GM12875 (cell line): ENCODE measurements at regions not wholly inside any gene's neighbourhood (a gene's known extent, or its start where the extent isn't known, plus 50 kb on each side); places are given as distances from the start of the nearest gene placed in this dataset.
"Not testable (repeated sequence)": the region's sequence is repeated elsewhere in the genome, so short reads cannot be mapped to it uniquely, and the experiment has no call there.

Experiments
- H3K4me3 ChIP-seq: one replicate; pipeline ENCODE4 v1.5.1; 2011; ENCODE audit warnings: low read depth, low read length, control low read depth
- CTCF ChIP-seq: IDR thresholded peaks from 2 replicates; pipeline ENCODE4 v1.5.1; 2011; ENCODE audit warnings: low read depth, mild to moderate bottlenecking, control low read depth, inconsistent platforms, low read length, moderate library complexity, borderline replicate concordance; ENCODE audit not compliant: insufficient read depth

- no peak overlapping the region for H3K4me3 ChIP-seq
- no peak for TF ChIP-seq CTCF
Observed at GRCh38 chr2:75846683-75847190, 136.0 kb upstream of the GCFC2 start.

GRCh38 chr2:75844651-75845050 lies 133.9 kb upstream of the GCFC2 start:
- TF ChIP-seq CTCF = no peak
- H3K4me3 ChIP-seq = no peak overlapping the region

GRCh38 chr2:75834588-75834987 lies 123.9 kb upstream of the GCFC2 start:
- not testable (repeated sequence) for H3K4me3 ChIP-seq

GRCh38 chr2:75833386-75833785 lies 122.7 kb upstream of the GCFC2 start:
- no peak for TF ChIP-seq CTCF
- H3K4me3 ChIP-seq = no peak overlapping the region

- no peak for TF ChIP-seq CTCF
- H3K4me3 ChIP-seq = no peak overlapping the region
Observed at GRCh38 chr2:75828826-75829225, 118.1 kb upstream of the GCFC2 start.

GRCh38 chr2:75823515-75823914 lies 112.8 kb upstream of the GCFC2 start:
- H3K4me3 ChIP-seq = not testable (repeated sequence)

GRCh38 chr2:75822336-75822735 lies 111.6 kb upstream of the GCFC2 start:
- H3K4me3 ChIP-seq = no peak overlapping the region
- no peak for TF ChIP-seq CTCF

GRCh38 chr2:75820693-75821092 lies 110.0 kb upstream of the GCFC2 start:
- no peak for TF ChIP-seq CTCF

More at GRCh38 chr2:75820693-75821092, 110.0 kb upstream of the GCFC2 start:
- no peak overlapping the region for H3K4me3 ChIP-seq
